ENCODE measurements at regions not wholly inside any gene's neighbourhood (a gene's known extent, or its start where the extent isn't known, plus 50 kb on each side); places are given as distances from the start of the nearest gene placed in this dataset.

GRCh38 chr5:33068786-33069185, 357.7 kb downstream of the NPR3 start:
- TF ChIP-seq CTCF (conservative IDR thresholded peaks at IDR 0.05): no peak
- WGBS, 2 experiments (ENCODE audit: insufficient coverage in 1 of 2, insufficient read length in 1 of 2): 90 to 100% methylated on average over 1 of the region's 1 CpG
- no peak overlapping the region for H3K9ac ChIP-seq (ENCODE audit: extremely low read depth, low read length, poor library complexity, severe bottlenecking)
- H3K4me1 ChIP-seq (ENCODE audit: control insufficient read depth, insufficient read depth, low read length): no peaks in the 10 kb centered on the region
- no peaks in the 10 kb centered on the region for H3K27me3 ChIP-seq (ENCODE audit: control insufficient read depth, insufficient read depth, low read length, poor library complexity, severe bottlenecking)
- H3K4me3 ChIP-seq (ENCODE audit: low read length): no peak overlapping the region
- Mint-ChIP-seq H3K36me3 (ENCODE audit: low read depth) (no peaks in the 10 kb centered on the region), H3K9me3 (no peaks in the 10 kb centered on the region), H3K4me3 (no peak overlapping the region), H3K4me1 (no peaks in the 10 kb centered on the region), H3K27me3 (ENCODE audit: insufficient read depth) (no peaks in the 10 kb centered on the region), H3K27ac (no peak overlapping the region)
- H3K9me3 ChIP-seq (ENCODE audit: control insufficient read depth, low read length): no peaks in the 10 kb centered on the region
- no peak for DNase-seq
- H3K27ac ChIP-seq (ENCODE audit: low read depth, low read length): no peak overlapping the region
- no peaks in the 10 kb centered on the region for H3K36me3 ChIP-seq (ENCODE audit: control insufficient read depth, insufficient read depth, low read length)

DNA sequence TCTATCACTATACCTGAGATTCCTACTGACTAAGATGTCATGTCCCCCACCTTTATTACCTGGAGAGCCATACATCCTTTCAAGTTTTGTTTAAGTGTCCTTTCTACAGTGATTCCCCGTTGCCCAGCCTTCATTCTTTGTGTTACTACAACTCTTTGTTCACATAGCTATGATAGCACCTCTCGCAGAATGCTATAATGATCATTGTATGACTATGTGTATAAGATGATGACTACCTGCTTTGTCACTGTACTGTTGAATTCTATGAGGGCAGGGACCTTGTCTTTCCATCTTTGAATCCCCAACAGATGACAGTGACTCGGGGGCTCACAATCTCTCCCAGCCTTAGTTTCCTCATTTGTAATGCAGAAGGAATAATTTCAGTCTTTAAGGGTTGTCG, 361.2 kb downstream of the NPR3 start:
- Mint-ChIP-seq H3K4me1 (no peaks in the 10 kb centered on the region), H3K27me3 (ENCODE audit: insufficient read depth) (no peaks in the 10 kb centered on the region), H3K36me3 (ENCODE audit: low read depth) (no peaks in the 10 kb centered on the region), H3K27ac (no peak overlapping the region), H3K9me3 (peaks cover 4% of the 10 kb centered on the region), H3K4me3 (no peak overlapping the region)
- no peaks in the 10 kb centered on the region for H3K27me3 ChIP-seq (ENCODE audit: control insufficient read depth, insufficient read depth, low read length, poor library complexity, severe bottlenecking)
- H3K4me3 ChIP-seq (ENCODE audit: low read length): no peak overlapping the region
- no peaks in the 10 kb centered on the region for H3K9me3 ChIP-seq (ENCODE audit: control insufficient read depth, low read length)
- no peak overlapping the region for H3K9ac ChIP-seq (ENCODE audit: extremely low read depth, low read length, poor library complexity, severe bottlenecking)
- WGBS, 2 experiments (ENCODE audit: insufficient coverage in 1 of 2, insufficient read length in 1 of 2): 87 to 89% methylated on average over 1 to 4 of the region's 4 CpGs
- no peaks in the 10 kb centered on the region for H3K36me3 ChIP-seq (ENCODE audit: control insufficient read depth, insufficient read depth, low read length)
- DNase-seq: no peak
- no peak for TF ChIP-seq CTCF (conservative IDR thresholded peaks at IDR 0.05)
- no peaks in the 10 kb centered on the region for H3K4me1 ChIP-seq (ENCODE audit: control insufficient read depth, insufficient read depth, low read length)
- H3K27ac ChIP-seq (ENCODE audit: low read depth, low read length): no peak overlapping the region

GRCh38 chr5:33072726-33073125, 361.6 kb downstream of the NPR3 start:
- no peaks in the 10 kb centered on the region for H3K27me3 Mint-ChIP-seq (ENCODE audit: insufficient read depth)
- H3K27ac ChIP-seq (ENCODE audit: low read depth, low read length): no peak overlapping the region
- no peak for DNase-seq
- H3K36me3 Mint-ChIP-seq (ENCODE audit: low read depth): no peaks in the 10 kb centered on the region
- no peaks in the 10 kb centered on the region for H3K9me3 ChIP-seq (ENCODE audit: control insufficient read depth, low read length)
- H3K4me1 Mint-ChIP-seq: no peaks in the 10 kb centered on the region
- no peak overlapping the region for H3K9ac ChIP-seq (ENCODE audit: extremely low read depth, low read length, poor library complexity, severe bottlenecking)
- no peak overlapping the region for H3K4me3 Mint-ChIP-seq
- no peaks in the 10 kb centered on the region for H3K4me1 ChIP-seq (ENCODE audit: control insufficient read depth, insufficient read depth, low read length)
- no peaks in the 10 kb centered on the region for H3K36me3 ChIP-seq (ENCODE audit: control insufficient read depth, insufficient read depth, low read length)
- TF ChIP-seq CTCF (conservative IDR thresholded peaks at IDR 0.05): no peak
- H3K9me3 Mint-ChIP-seq: peaks cover 4% of the 10 kb centered on the region
- H3K27me3 ChIP-seq (ENCODE audit: control insufficient read depth, insufficient read depth, low read length, poor library complexity, severe bottlenecking): no peaks in the 10 kb centered on the region
- no peak overlapping the region for H3K4me3 ChIP-seq (ENCODE audit: low read length)
- WGBS, 2 experiments (ENCODE audit: insufficient coverage in 1 of 2, insufficient read length in 1 of 2): 91 to 100% methylated on average over 2 of the region's 2 CpGs
- H3K27ac Mint-ChIP-seq: no peak overlapping the region
